ENCODE measurements at regions not wholly inside any gene's neighbourhood (a gene's known extent, or its start where the extent isn't known, plus 50 kb on each side); places are given as distances from the start of the nearest gene placed in this dataset.

GRCh38 chr14:44010595-44010994 is 496.5 kb downstream of the FSCB start:
- no peak for DNase-seq
- Histone ChIP-seq H3K9me3 (no peaks in the 10 kb centered on the region), H3K4me1 (no peaks in the 10 kb centered on the region), H3K4me3 (ENCODE audit: low read depth, low read length) (no peak overlapping the region), H3K36me3 (ENCODE audit: control insufficient read depth, insufficient read depth, low read length) (no peaks in the 10 kb centered on the region), H3K27me3 (replicated peaks; ENCODE audit: control insufficient read depth, insufficient read depth, low read length) (no peaks in the 10 kb centered on the region)
- no peak overlapping the region for H3K4me3 Mint-ChIP-seq (ENCODE audit: unreplicated experiment)
- TF ChIP-seq CTCF (IDR thresholded peaks at IDR 0.05; ENCODE audit: insufficient read depth in 1 of 2, low read depth in 1 of 2, low read length in 1 of 2, severe bottlenecking in 1 of 2, unreplicated experiment in 1 of 2) = no peak
- no peaks in the 10 kb centered on the region for H3K36me3 Mint-ChIP-seq (ENCODE audit: insufficient read depth, unreplicated experiment)
- H3K27ac Mint-ChIP-seq (ENCODE audit: unreplicated experiment) = no peak overlapping the region
- CTCF ChIA-PET = no interaction called here
- H3K27me3 Mint-ChIP-seq (ENCODE audit: insufficient read depth, unreplicated experiment) = no peaks in the 10 kb centered on the region
- BruUV-seq (replicated peaks) = no TSS peak
- H3K9me3 Mint-ChIP-seq (ENCODE audit: unreplicated experiment) = no peaks in the 10 kb centered on the region
- POLR2A ChIA-PET = no interaction called here
- no peaks in the 10 kb centered on the region for H3K4me1 Mint-ChIP-seq (ENCODE audit: low read depth, unreplicated experiment)
- intact Hi-C loops (cut with micrococcal nuclease; ENCODE audit: unreplicated experiment) = no loop called here

GRCh38 chr14:44010071-44010470 is 497.0 kb downstream of the FSCB start:
- no peaks in the 10 kb centered on the region for H3K4me1 Mint-ChIP-seq (ENCODE audit: low read depth, unreplicated experiment)
- no peaks in the 10 kb centered on the region for H3K36me3 ChIP-seq (ENCODE audit: control insufficient read depth, insufficient read depth, low read length)
- no peaks in the 10 kb centered on the region for H3K27me3 Mint-ChIP-seq (ENCODE audit: insufficient read depth, unreplicated experiment)
- BruUV-seq (replicated peaks) = no TSS peak
- CTCF ChIA-PET = no interaction called here
- intact Hi-C loops (cut with micrococcal nuclease; ENCODE audit: unreplicated experiment) = no loop called here
- no peaks in the 10 kb centered on the region for H3K36me3 Mint-ChIP-seq (ENCODE audit: insufficient read depth, unreplicated experiment)
- H3K27ac Mint-ChIP-seq (ENCODE audit: unreplicated experiment) = no peak overlapping the region
- H3K9me3 Mint-ChIP-seq (ENCODE audit: unreplicated experiment) = peaks cover 3% of the 10 kb centered on the region
- H3K4me1 ChIP-seq = no peaks in the 10 kb centered on the region
- H3K27me3 ChIP-seq (replicated peaks; ENCODE audit: control insufficient read depth, insufficient read depth, low read length) = no peaks in the 10 kb centered on the region
- POLR2A ChIA-PET = no interaction called here
- no peak overlapping the region for H3K4me3 ChIP-seq (ENCODE audit: low read depth, low read length)
- no peaks in the 10 kb centered on the region for H3K9me3 ChIP-seq
- no peak for DNase-seq
- TF ChIP-seq CTCF (IDR thresholded peaks at IDR 0.05; ENCODE audit: insufficient read depth in 1 of 2, low read depth in 1 of 2, low read length in 1 of 2, severe bottlenecking in 1 of 2, unreplicated experiment in 1 of 2) = no peak
- no peak overlapping the region for H3K4me3 Mint-ChIP-seq (ENCODE audit: unreplicated experiment)

- Mint-ChIP-seq H3K27ac (ENCODE audit: unreplicated experiment) (no peak overlapping the region), H3K4me1 (ENCODE audit: low read depth, unreplicated experiment) (no peaks in the 10 kb centered on the region), H3K9me3 (ENCODE audit: unreplicated experiment) (peaks cover 7% of the 10 kb centered on the region), H3K27me3 (ENCODE audit: insufficient read depth, unreplicated experiment) (peaks cover 2% of the 10 kb centered on the region), H3K4me3 (ENCODE audit: unreplicated experiment) (no peak overlapping the region), H3K36me3 (ENCODE audit: insufficient read depth, unreplicated experiment) (no peaks in the 10 kb centered on the region)
- DNase-seq = no peak
- no TSS peak for BruUV-seq (replicated peaks)
- intact Hi-C loops (cut with micrococcal nuclease; ENCODE audit: unreplicated experiment) = no loop called here
- Histone ChIP-seq H3K9me3 (no peaks in the 10 kb centered on the region), H3K4me1 (no peaks in the 10 kb centered on the region), H3K36me3 (ENCODE audit: control insufficient read depth, insufficient read depth, low read length) (no peaks in the 10 kb centered on the region), H3K4me3 (ENCODE audit: low read depth, low read length) (no peak overlapping the region), H3K27me3 (replicated peaks; ENCODE audit: control insufficient read depth, insufficient read depth, low read length) (no peaks in the 10 kb centered on the region)
- TF ChIP-seq CTCF (IDR thresholded peaks at IDR 0.05; ENCODE audit: insufficient read depth in 1 of 2, low read depth in 1 of 2, low read length in 1 of 2, severe bottlenecking in 1 of 2, unreplicated experiment in 1 of 2) = no peak
- ChIA-PET POLR2A (no interaction called here), CTCF (no interaction called here)
Observed at GRCh38 chr14:44009642-44010041, 497.4 kb downstream of the FSCB start.

Data from Caco-2 (cell line).